HepG2 (cell line): ENCODE measurements at regions not wholly inside any gene's neighbourhood (a gene's known extent, or its start where the extent isn't known, plus 50 kb on each side); places are given as distances from the start of the nearest gene placed in this dataset.
A peak's percentile ranks its signal among the peaks of the same experiment; 100 is the strongest.

Experiments
- ATAC-seq: fragments of 200-7000 bp; cut with Tn5 transposase; 3 replicates; pipeline ENCODE4 v1.9.1; 2020; ENCODE audit warnings: mild to moderate bottlenecking, moderate library complexity
- BruUV-seq: library from RNA; stranded (reverse); fragments of 400-500 nt; replicated peaks from 2 replicates; lab custom pipeline; 2021; lab: Mats Ljungman, UMichigan
- CTCF ChIA-PET: fragments of 300-600 bp; formaldehyde crosslinking; extraction: SDS; loops from one replicate; lab custom pipeline; 2021; ENCODE audit warnings: low total read pairs, inconsistent platforms, low intra/inter-chr PET ratio; lab: Yijun Ruan, JAX
- POLR2A ChIA-PET: fragments of 350-600 bp; sonication (Branson Sonifier 250); formaldehyde crosslinking; loops from one replicate; lab custom pipeline; 2020; ENCODE audit warnings: antibody characterized with exemption, inconsistent platforms; lab: Yijun Ruan, JAX
- DNase-seq: peaks from one replicate; pipeline ENCODE4 v3.0.0-alpha.2; 2015; ENCODE audit warnings: low spot score
- FAIRE-seq: peaks from 3 replicates; lab custom pipeline; 2011; peaks lifted over from hg19 to GRCh38; lab: Jason Lieb, UNC
- H2AFZ ChIP-seq: one replicate; pipeline ENCODE4 v1.6.1; 2011; ENCODE audit warnings: low read length, inconsistent platforms
- H3K27ac ChIP-seq: fragments of 300-600 bp; 3 replicates; pipeline ENCODE4 v1.8.0; 2011; ENCODE audit warnings: mixed run types, mild to moderate bottlenecking, mixed read lengths, low read length, inconsistent platforms; ENCODE audit not compliant: insufficient read depth; ENCODE audit errors: extremely low read length
- H3K27me3 ChIP-seq, 2 experiments: fragments of 200-600 bp in 1 of 2; 2 replicates in 1 of 2; 3 replicates in 1 of 2; pipeline versions ENCODE4 v1.6.0 to v1.8.0; 2011; ENCODE audit warnings: low read length in 2 of 2, mild to moderate bottlenecking in 2 of 2, moderate library complexity in 2 of 2, inconsistent platforms in 1 of 2; ENCODE audit not compliant: insufficient read depth in 2 of 2, control insufficient read depth in 1 of 2
- H3K36me3 ChIP-seq, 2 experiments: fragments of 200-600 bp in 1 of 2; replicated peaks in 1 of 2; 2 replicates in 1 of 2; 3 replicates in 1 of 2; pipeline versions ENCODE4 v1.5.1 to v1.8.0; 2011; ENCODE audit warnings: low read length in 2 of 2, inconsistent platforms in 1 of 2; ENCODE audit not compliant: insufficient read depth in 2 of 2, control insufficient read depth in 1 of 2
- H3K4me1 ChIP-seq: 2 replicates; pipeline ENCODE4 v1.5.1; 2012; ENCODE audit warnings: low read length, inconsistent platforms; ENCODE audit not compliant: insufficient read depth
- H3K4me2 ChIP-seq: 2 replicates; pipeline ENCODE4 v1.6.0; 2011; ENCODE audit warnings: low read depth, low read length, inconsistent platforms
- H3K4me3 ChIP-seq, 3 experiments: fragments of 200-600 bp in 1 of 3; sonication (generic), shearing (Covaris generic) in 1 of 3; replicated peaks in 1 of 3; 2 replicates each; pipeline ENCODE4 v1.5.1; 2011 to 2016; ENCODE audit warnings: low read length in 3 of 3, inconsistent platforms in 2 of 3, low read depth in 2 of 3, mild to moderate bottlenecking in 2 of 3, control low read depth in 1 of 3, mixed read lengths in 1 of 3; ENCODE audit not compliant: insufficient read depth in 1 of 3
- H3K79me2 ChIP-seq: one replicate; pipeline ENCODE4 v1.6.1; 2011; ENCODE audit warnings: low read length, inconsistent platforms; ENCODE audit not compliant: insufficient read depth
- H3K9ac ChIP-seq: 2 replicates; pipeline ENCODE4 v1.6.0; 2011; ENCODE audit warnings: mild to moderate bottlenecking, low read depth, low read length, inconsistent platforms; ENCODE audit not compliant: insufficient read depth
- H3K9me3 ChIP-seq: 2 replicates; pipeline ENCODE4 v1.5.1; 2012; ENCODE audit warnings: mild to moderate bottlenecking, low read length
- H4K20me1 ChIP-seq: 2 replicates; pipeline ENCODE4 v1.6.0; 2011; ENCODE audit warnings: inconsistent platforms, mild to moderate bottlenecking, low read length, moderate library complexity; ENCODE audit not compliant: insufficient read depth
- HMG20B ChIP-seq: conservative IDR thresholded peaks from 2 replicates; pipeline ENCODE4 v1.6.1; 2016; ENCODE audit warnings: missing genetic modification reagents, missing compliant biosample characterization
- IKZF5 ChIP-seq: IDR thresholded peaks from 2 replicates; pipeline ENCODE4 v1.6.1; 2018; ENCODE audit warnings: missing genetic modification reagents, mild to moderate bottlenecking, missing compliant biosample characterization
- KLF16 ChIP-seq, 2 experiments: sonication (generic) in 1 of 2; formaldehyde crosslinking in 1 of 2; IDR thresholded peaks; 2 replicates each; pipeline versions ENCODE4 v1.6.1 to v1.8.0; 2016 to 2023; ENCODE audit warnings: missing genetic modification reagents in 2 of 2, missing compliant biosample characterization in 1 of 2
- MBNL3 ChIP-seq: fragments of 250-450 bp; sonication (Bioruptor Pico); conservative IDR thresholded peaks from 2 replicates; pipeline ENCODE4 v1.8.0; 2022; ENCODE audit warnings: mild to moderate bottlenecking, inconsistent platforms
- NFYC ChIP-seq: IDR thresholded peaks from 2 replicates; pipeline ENCODE4 v1.6.1; 2016; ENCODE audit warnings: missing genetic modification reagents, missing compliant biosample characterization
- PAXIP1 ChIP-seq: sonication (generic); formaldehyde crosslinking; conservative IDR thresholded peaks from 2 replicates; pipeline ENCODE4 v1.4.0; 2020; ENCODE audit warnings: mild to moderate bottlenecking, missing genetic modification reagents, moderate library complexity
- ZNF253 ChIP-seq: sonication (generic); formaldehyde crosslinking; IDR thresholded peaks from 2 replicates; pipeline ENCODE4 v1.8.0; 2022; ENCODE audit warnings: mild to moderate bottlenecking, missing genetic modification reagents, borderline replicate concordance
- ZNF260 ChIP-seq: sonication (generic); formaldehyde crosslinking; IDR thresholded peaks from 2 replicates; pipeline ENCODE4 v1.4.0; 2020; ENCODE audit warnings: missing genetic modification reagents, low read depth, mild to moderate bottlenecking, borderline replicate concordance
- ZNF335 ChIP-seq: sonication (generic); formaldehyde crosslinking; IDR thresholded peaks from 2 replicates; pipeline ENCODE4 v1.4.0; 2020; ENCODE audit warnings: missing genetic modification reagents
- ZNF557 ChIP-seq: sonication (generic); formaldehyde crosslinking; IDR thresholded peaks from 2 replicates; pipeline ENCODE4 v1.4.0; 2020; ENCODE audit warnings: missing genetic modification reagents
- ZNF564 ChIP-seq: sonication (generic); formaldehyde crosslinking; IDR thresholded peaks from 2 replicates; pipeline ENCODE4 v1.8.1; 2023; ENCODE audit warnings: mild to moderate bottlenecking, missing genetic modification reagents
- WGBS: methylation state at CpG from one replicate; pipeline ENCODE4 v1.1.6; 2017; ENCODE audit warnings: low lambda C conversion rate; 5-methylcytosine and 5-hydroxymethylcytosine counted together
- in situ Hi-C: cut with HindIII; loops from 2 replicates; pipeline ENCODE4 v1.10.0; 2017; ENCODE audit warnings: low pct_unique_long_range_greater_than_20kb; ENCODE audit not compliant: extremely low pct_ligation_motif_present
- intact Hi-C: fragments of 100-400 bp; cut with micrococcal nuclease; formaldehyde crosslinking; loops from one replicate; pipeline ENCODE4 v1.10.0; 2022; ENCODE audit not compliant: unreplicated experiment
- TF ChIP-seq, protein P1 (sequence below): fragments of 450-650 bp; IDR thresholded peaks from 2 replicates; pipeline ENCODE4 v1.6.1; 2016

- POLR2A ChIA-PET: no interaction called here
- Histone ChIP-seq H2AFZ (no peak overlapping the region), H3K9me3 (no peaks in the 10 kb centered on the region), H3K27me3 (no peaks in the 10 kb centered on the region), H3K36me3 (no peaks in the 10 kb centered on the region), H3K4me3 (no peak overlapping the region), H3K9ac (no peak overlapping the region), H3K4me2 (no peak overlapping the region), H3K4me1 (no peaks in the 10 kb centered on the region), H3K27ac (no peak overlapping the region), H4K20me1 (no peaks in the 10 kb centered on the region), H3K79me2 (no peaks in the 10 kb centered on the region)
- ATAC-seq: no peak
- WGBS: 26% methylated on average over 2 of the region's 2 CpGs
- no TSS peak for BruUV-seq
- intact Hi-C loops: no loop called here
- CTCF ChIA-PET: no interaction called here
- no peak for DNase-seq
- no peak for TF ChIP-seq MBNL3 (CRISPR knock-in tag)
- TF ChIP-seq HMG20B (CRISPR knock-in tag): no peak
- no peak for TF ChIP-seq ZNF253 (CRISPR knock-in tag)
- TF ChIP-seq ZNF335 (CRISPR knock-in tag): no peak
- TF ChIP-seq ZNF260 (CRISPR knock-in tag): no peak
- no peak for TF ChIP-seq ZNF557
- in situ Hi-C loops: no loop called here
- FAIRE-seq: no peak
These were observed 93.2 kb upstream of the IL12A start for GRCh38 chr3:159895430-159895829.

DNA sequence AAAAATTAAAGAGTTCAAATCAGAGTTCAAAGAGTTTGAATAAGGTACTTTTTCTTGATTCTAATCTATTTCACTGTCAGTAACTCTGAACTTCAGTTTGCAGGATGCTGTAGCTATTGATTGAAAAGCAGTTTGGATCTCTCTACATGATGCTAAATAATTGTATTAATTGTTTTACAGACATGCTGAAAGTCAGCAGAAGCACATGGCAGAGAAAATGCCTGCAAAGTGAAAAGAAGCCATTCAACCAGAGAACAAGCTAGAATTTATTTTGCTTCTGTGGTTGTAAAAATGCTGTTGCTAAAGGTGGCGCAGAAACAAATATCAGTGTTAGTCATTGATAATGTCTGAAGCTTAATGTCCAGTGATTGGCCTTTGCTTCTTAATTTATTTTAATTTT is 92.1 kb upstream of the IL12A start:
- intact Hi-C loops: no loop called here
- Histone ChIP-seq H3K4me3 (no peak overlapping the region), H3K9me3 (no peaks in the 10 kb centered on the region)
- WGBS: 86% methylated on average over 1 of the region's 1 CpG
- no peak for FAIRE-seq
- TF ChIP-seq KLF16 (CRISPR knock-in tag; IDR thresholded peaks at IDR 0.05) (no peak), PAXIP1 (no peak), ZNF564 (CRISPR knock-in tag) (no peak), IKZF5 (CRISPR knock-in tag) (no peak), NFYC (no peak)
- TF ChIP-seq, protein P1, sequence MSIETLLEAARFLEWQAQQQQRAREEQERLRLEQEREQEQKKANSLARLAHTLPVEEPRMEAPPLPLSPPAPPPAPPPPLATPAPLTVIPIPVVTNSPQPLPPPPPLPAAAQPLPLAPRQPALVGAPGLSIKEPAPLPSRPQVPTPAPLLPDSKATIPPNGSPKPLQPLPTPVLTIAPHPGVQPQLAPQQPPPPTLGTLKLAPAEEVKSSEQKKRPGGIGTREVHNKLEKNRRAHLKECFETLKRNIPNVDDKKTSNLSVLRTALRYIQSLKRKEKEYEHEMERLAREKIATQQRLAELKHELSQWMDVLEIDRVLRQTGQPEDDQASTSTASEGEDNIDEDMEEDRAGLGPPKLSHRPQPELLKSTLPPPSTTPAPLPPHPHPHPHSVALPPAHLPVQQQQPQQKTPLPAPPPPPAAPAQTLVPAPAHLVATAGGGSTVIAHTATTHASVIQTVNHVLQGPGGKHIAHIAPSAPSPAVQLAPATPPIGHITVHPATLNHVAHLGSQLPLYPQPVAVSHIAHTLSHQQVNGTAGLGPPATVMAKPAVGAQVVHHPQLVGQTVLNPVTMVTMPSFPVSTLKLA: 0 out of 2 replicates have a peak, but pooled peaks have one; percentile 7
- TF ChIP-seq, all 625 proteins: peak for 1
- Histone ChIP-seq H3K27me3 (no peaks in the 10 kb centered on the region), H3K36me3 (no peaks in the 10 kb centered on the region), H3K9ac (no peak overlapping the region), H3K27ac (no peak overlapping the region), H3K4me2 (no peak overlapping the region), H2AFZ (no peak overlapping the region), H3K79me2 (no peaks in the 10 kb centered on the region), H3K4me1 (no peaks in the 10 kb centered on the region), H4K20me1 (no peaks in the 10 kb centered on the region)
- no TSS peak for BruUV-seq
- ChIA-PET POLR2A (no interaction called here), CTCF (no interaction called here)
- in situ Hi-C loops: no loop called here
- DNase-seq (no peak), ATAC-seq (no peak)
